K562 (cell line): ENCODE measurements at regions not wholly inside any gene's neighbourhood (a gene's known extent, or its start where the extent isn't known, plus 50 kb on each side); places are given as distances from the start of the nearest gene placed in this dataset.

Experiments used
- ATAC-seq: fragments of 200-7000 bp; cut with Tn5 transposase; 3 replicates; pipeline ENCODE4 v1.9.1; 2020; ENCODE audit warnings: moderate library complexity
- BruUV-seq: library from RNA; stranded (reverse); fragments of 400-500 nt; replicated peaks from 2 replicates; lab custom pipeline; 2021; lab: Mats Ljungman, UMichigan
- CTCF ChIA-PET: fragments of 300-600 bp; formaldehyde crosslinking; extraction: SDS; loops from one replicate; lab custom pipeline; 2021; ENCODE audit warnings: low intra/inter-chr PET ratio; lab: Yijun Ruan, JAX
- POLR2A ChIA-PET: fragments of 300-600, 350-650 bp; sonication (Branson Sonifier 250); formaldehyde crosslinking; extraction: SDS; loops from one replicate; lab custom pipeline; 2021; ENCODE audit warnings: antibody characterized with exemption, inconsistent platforms; lab: Yijun Ruan, JAX
- DNase-seq, 4 experiments: peaks; one replicate each; pipeline versions ENCODE4 v3.0.0 to v3.0.0-alpha.2; 2011 to 2018; ENCODE audit warnings: low spot score in 3 of 4, mixed read lengths in 3 of 4; ENCODE audit errors: extremely low read depth in 1 of 4
- FAIRE-seq: peaks from 2 replicates; lab custom pipeline; 2011; peaks lifted over from hg19 to GRCh38; lab: Jason Lieb, UNC
- H2AFZ ChIP-seq: 2 replicates; pipeline ENCODE4 v1.6.0; 2011; ENCODE audit warnings: low read depth, low read length, control low read depth, inconsistent platforms
- H3K27ac ChIP-seq: fragments of 200-600 bp; 3 replicates; pipeline ENCODE4 v1.8.0; 2011; ENCODE audit warnings: low read depth, mild to moderate bottlenecking, control low read depth, inconsistent platforms, low read length, moderate library complexity, mixed read lengths; ENCODE audit errors: extremely low read depth
- H3K27me3 ChIP-seq, 2 experiments: fragments of 300-600 bp in 1 of 2; 2 replicates in 1 of 2; 3 replicates in 1 of 2; pipeline versions ENCODE4 v1.6.0 to v1.8.0; 2011; ENCODE audit warnings: inconsistent platforms in 2 of 2, low read length in 2 of 2, mild to moderate bottlenecking in 1 of 2, mixed read lengths in 1 of 2, moderate library complexity in 1 of 2; ENCODE audit not compliant: control insufficient read depth in 2 of 2, insufficient read depth in 2 of 2
- H3K36me3 ChIP-seq: fragments of 300-600 bp; 3 replicates; pipeline ENCODE4 v1.8.0; 2011; ENCODE audit warnings: mild to moderate bottlenecking, low read length, inconsistent platforms; ENCODE audit not compliant: control insufficient read depth, insufficient read depth
- H3K4me1 ChIP-seq, 2 experiments: fragments of 200-600 bp in 1 of 2; replicated peaks in 1 of 2; 2 replicates in 1 of 2; 3 replicates in 1 of 2; pipeline versions ENCODE4 v1.5.1 to v1.8.0; 2011; ENCODE audit warnings: inconsistent platforms in 2 of 2, low read length in 2 of 2, mild to moderate bottlenecking in 1 of 2, mixed read lengths in 1 of 2, moderate library complexity in 1 of 2; ENCODE audit not compliant: control insufficient read depth in 2 of 2, insufficient read depth in 2 of 2
- H3K4me2 ChIP-seq: 2 replicates; pipeline ENCODE4 v1.6.1; 2011; ENCODE audit warnings: low read length, control low read depth, inconsistent platforms, mixed read lengths; ENCODE audit not compliant: insufficient read depth
- H3K4me3 ChIP-seq: fragments of 200-600 bp; sonication (generic), shearing (Covaris generic); 2 replicates; pipeline ENCODE4 v1.5.1; 2016; ENCODE audit warnings: control low read depth, inconsistent platforms
- H3K79me2 ChIP-seq: fragments of 200-600 bp; 3 replicates; pipeline ENCODE4 v1.8.0; 2011; ENCODE audit warnings: low read length, inconsistent platforms; ENCODE audit not compliant: control insufficient read depth, insufficient read depth
- H3K9ac ChIP-seq, 2 experiments: 2 replicates each; pipeline versions ENCODE4 v1.6.0 to v1.6.1; 2011; ENCODE audit warnings: low read depth in 2 of 2, low read length in 2 of 2, control low read depth in 1 of 2, inconsistent platforms in 1 of 2, mild to moderate bottlenecking in 1 of 2, mixed read lengths in 1 of 2; ENCODE audit not compliant: insufficient read depth in 1 of 2
- H3K9me1 ChIP-seq: one replicate; pipeline ENCODE4 v1.6.0; 2011; ENCODE audit warnings: inconsistent platforms, mild to moderate bottlenecking, low read length, moderate library complexity; ENCODE audit not compliant: control insufficient read depth, insufficient read depth
- H3K9me3 ChIP-seq: replicated peaks from 2 replicates; pipeline ENCODE4 v1.5.1; 2011; ENCODE audit warnings: low read depth, low read length, inconsistent platforms; ENCODE audit not compliant: control insufficient read depth, insufficient read depth
- H4K20me1 ChIP-seq: replicated peaks from 2 replicates; pipeline ENCODE4 v1.6.1; 2011; ENCODE audit warnings: low read length, inconsistent platforms, mixed read lengths; ENCODE audit not compliant: control insufficient read depth, insufficient read depth
- BACH1 ChIP-seq: fragments of 200-800 bp; sonication (Bioruptor generic); IDR thresholded peaks from 2 replicates; pipeline ENCODE4 v1.6.1; 2016; ENCODE audit warnings: missing genetic modification characterization, missing compliant biosample characterization
- BHLHE40 ChIP-seq: IDR thresholded peaks from 2 replicates; pipeline ENCODE4 v1.6.1; 2011; ENCODE audit warnings: low read length, improper control_type of control experiment
- ELK1 ChIP-seq: sonication (generic); formaldehyde crosslinking; IDR thresholded peaks from 2 replicates; pipeline ENCODE4 v1.8.1; 2022; ENCODE audit warnings: missing genetic modification reagents
- KLF10 ChIP-seq: fragments of 250-450 bp; sonication (Bioruptor Pico); IDR thresholded peaks from 2 replicates; pipeline ENCODE4 v1.6.1; 2021; ENCODE audit warnings: matching md5 sums
- NCOA4 ChIP-seq: fragments of 450-650 bp; IDR thresholded peaks from 2 replicates; pipeline ENCODE4 v1.6.1; 2018; ENCODE audit warnings: mild to moderate bottlenecking; ENCODE audit not compliant: partially characterized antibody
- NRF1 ChIP-seq, 2 experiments: fragments of 450-650 bp; IDR thresholded peaks in 1 of 2; conservative IDR thresholded peaks in 1 of 2; 2 replicates each; pipeline ENCODE4 v1.6.1; 2014; ENCODE audit warnings: mild to moderate bottlenecking in 2 of 2
- RAD51 ChIP-seq: fragments of 450-650 bp; IDR thresholded peaks from 2 replicates; pipeline ENCODE4 v1.7.1; 2016; ENCODE audit warnings: low read depth, mild to moderate bottlenecking, borderline replicate concordance
- RCOR1 ChIP-seq, 2 experiments: IDR thresholded peaks; 2 replicates each; pipeline ENCODE4 v1.6.1; 2012; ENCODE audit warnings: low read depth in 2 of 2, low read length in 2 of 2, borderline replicate concordance in 1 of 2, improper control_type of control experiment in 1 of 2
- SMARCA4 ChIP-seq: fragments of 450-650 bp; IDR thresholded peaks from 2 replicates; pipeline ENCODE4 v1.6.1; 2016
- STAT5B ChIP-seq: fragments of 250-450 bp; sonication (Bioruptor Pico); IDR thresholded peaks from 2 replicates; pipeline ENCODE4 v1.8.0; 2021; ENCODE audit warnings: mild to moderate bottlenecking, inconsistent platforms
- STAT6 ChIP-seq: sonication (generic); formaldehyde crosslinking; IDR thresholded peaks from 2 replicates; pipeline ENCODE4 v1.8.1; 2023; ENCODE audit warnings: mild to moderate bottlenecking, missing genetic modification reagents
- ZNF431 ChIP-seq: sonication (generic); formaldehyde crosslinking; IDR thresholded peaks from 2 replicates; pipeline ENCODE4 v1.8.0; 2022; ENCODE audit warnings: mild to moderate bottlenecking, missing genetic modification reagents
- ZNF77 ChIP-seq: fragments of 250-450 bp; sonication (Bioruptor Pico); IDR thresholded peaks from 2 replicates; pipeline ENCODE4 v1.5.0; 2020
- WGBS: fragments of 100-300 bp; shearing (Covaris generic); methylation state at CpG from one replicate; pipeline ENCODE4 v1.1.6; 2016; ENCODE audit warnings: low coverage, mixed read lengths; ENCODE audit not compliant: insufficient coverage; ENCODE audit errors: missing lambda C conversion rate; 5-methylcytosine and 5-hydroxymethylcytosine counted together
- in situ Hi-C: fragments of 300-500 bp; cut with MboI; formaldehyde crosslinking; loops from 4 replicates; pipeline ENCODE4 v1.15.0; 2018; ENCODE audit warnings: inconsistent platforms, mixed read lengths
- intact Hi-C: fragments of 100-400 bp; cut with micrococcal nuclease; formaldehyde crosslinking; loops from 2 replicates; pipeline ENCODE4 v1.14.2; 2022
- TF ChIP-seq, protein P1 (sequence below): fragments of 250-450 bp; sonication (Bioruptor Pico); IDR thresholded peaks from 2 replicates; pipeline ENCODE4 v1.8.0; 2021; ENCODE audit warnings: borderline replicate concordance, mild to moderate bottlenecking, moderate library complexity; ENCODE audit not compliant: poor library complexity, severe bottlenecking
- TF ChIP-seq, protein P2 (sequence below): fragments of 450-650 bp; IDR thresholded peaks from 2 replicates; pipeline ENCODE4 v1.7.0; 2016; ENCODE audit warnings: borderline replicate concordance

GRCh38 chr3:72185549-72186399, 400.8 kb upstream of the PROK2 start:
- no TSS peak for BruUV-seq
- peaks cover 11 to 61% of the 10 kb centered on the region in 2 experiments for H3K4me1 ChIP-seq
- H3K79me2 ChIP-seq: no peaks in the 10 kb centered on the region
- no peaks in the 10 kb centered on the region for H3K27me3 ChIP-seq
- H3K36me3 ChIP-seq: no peaks in the 10 kb centered on the region; the same call in 1 of the 3 replicates
- peak overlapping the region; percentile 52 for H2AFZ ChIP-seq
- ATAC-seq (peak; percentile 86), DNase-seq (peak; percentile 63 to 84 (median 72)), FAIRE-seq (peak; percentile 85)
- ChIA-PET CTCF (no interaction called here), POLR2A (no interaction called here)
- no peaks in the 10 kb centered on the region for H4K20me1 ChIP-seq
- H3K9me3 ChIP-seq: no peaks in the 10 kb centered on the region
- peak overlapping the region; percentile 29; the same call in 2 of the 3 replicates for H3K27ac ChIP-seq
- no peak overlapping the region for H3K4me3 ChIP-seq
- in situ Hi-C loops: no loop called here
- H3K9me1 ChIP-seq: no peaks in the 10 kb centered on the region
- intact Hi-C loops: loop anchor here (5.0 kb wide), 1 partner anchor 82 kb away; no protein-coding TSS in a partner anchor
- 22% methylated on average over 8 of the region's 9 CpGs for WGBS
- H3K4me2 ChIP-seq: peak overlapping the region; percentile 9; the same call in 1 of the 2 replicates
- 0 out of 4 replicates have a peak overlapping the region, but pooled peaks of 1 of the 2 experiments have one; percentile 22 for H3K9ac ChIP-seq
- TF ChIP-seq KLF10 (CRISPR knock-in tag) (no peak), NRF1 (conservative IDR thresholded peaks at IDR 0.05 in 1 of 2, IDR thresholded peaks at IDR 0.05 in 1 of 2) (0 out of 4 replicates have a peak, but pooled peaks of 1 of the 2 experiments have one; percentile 11), BACH1 (tag) (peak; percentile 77), RCOR1 (IDR thresholded peaks at IDR 0.05; ENCODE audit: borderline replicate concordance in 1 of 2, low read depth in 2 of 2, low read length in 2 of 2) (peak; percentile 83 to 93), ELK1 (CRISPR knock-in tag) (no peak), BHLHE40 (peak; percentile 63), ZNF431 (no peak), SMARCA4 (peak; percentile 68; the same call in 1 of the 2 replicates), NCOA4 (no peak), STAT5B (CRISPR knock-in tag) (no peak), RAD51 (no peak), STAT6 (CRISPR knock-in tag) (no peak), ZNF77 (CRISPR knock-in tag) (no peak)
- TF ChIP-seq, protein P1, sequence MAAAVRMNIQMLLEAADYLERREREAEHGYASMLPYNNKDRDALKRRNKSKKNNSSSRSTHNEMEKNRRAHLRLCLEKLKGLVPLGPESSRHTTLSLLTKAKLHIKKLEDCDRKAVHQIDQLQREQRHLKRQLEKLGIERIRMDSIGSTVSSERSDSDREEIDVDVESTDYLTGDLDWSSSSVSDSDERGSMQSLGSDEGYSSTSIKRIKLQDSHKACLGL (CRISPR knock-in tag): no peak
- TF ChIP-seq, protein P2, sequence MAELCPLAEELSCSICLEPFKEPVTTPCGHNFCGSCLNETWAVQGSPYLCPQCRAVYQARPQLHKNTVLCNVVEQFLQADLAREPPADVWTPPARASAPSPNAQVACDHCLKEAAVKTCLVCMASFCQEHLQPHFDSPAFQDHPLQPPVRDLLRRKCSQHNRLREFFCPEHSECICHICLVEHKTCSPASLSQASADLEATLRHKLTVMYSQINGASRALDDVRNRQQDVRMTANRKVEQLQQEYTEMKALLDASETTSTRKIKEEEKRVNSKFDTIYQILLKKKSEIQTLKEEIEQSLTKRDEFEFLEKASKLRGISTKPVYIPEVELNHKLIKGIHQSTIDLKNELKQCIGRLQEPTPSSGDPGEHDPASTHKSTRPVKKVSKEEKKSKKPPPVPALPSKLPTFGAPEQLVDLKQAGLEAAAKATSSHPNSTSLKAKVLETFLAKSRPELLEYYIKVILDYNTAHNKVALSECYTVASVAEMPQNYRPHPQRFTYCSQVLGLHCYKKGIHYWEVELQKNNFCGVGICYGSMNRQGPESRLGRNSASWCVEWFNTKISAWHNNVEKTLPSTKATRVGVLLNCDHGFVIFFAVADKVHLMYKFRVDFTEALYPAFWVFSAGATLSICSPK: no peak
